Stimulated activated CD4-positive, alpha-beta T cell treated with anti-CD3 and anti-CD28 coated beads, Interleukin-12 subunit alpha, Interleukin-12 subunit beta, amount 100 ng/mL, for 4 hours (primary cell): ENCODE measurements at regions not wholly inside any gene's neighbourhood (a gene's known extent, or its start where the extent isn't known, plus 50 kb on each side); places are given as distances from the start of the nearest gene placed in this dataset.
"Not testable (repeated sequence)": the region's sequence is repeated elsewhere in the genome, so short reads cannot be mapped to it uniquely, and the experiment has no call there.

Experiments used
- DNase-seq: peaks from one replicate; pipeline ENCODE4 v3.0.0-alpha.2; 2020

DNA sequence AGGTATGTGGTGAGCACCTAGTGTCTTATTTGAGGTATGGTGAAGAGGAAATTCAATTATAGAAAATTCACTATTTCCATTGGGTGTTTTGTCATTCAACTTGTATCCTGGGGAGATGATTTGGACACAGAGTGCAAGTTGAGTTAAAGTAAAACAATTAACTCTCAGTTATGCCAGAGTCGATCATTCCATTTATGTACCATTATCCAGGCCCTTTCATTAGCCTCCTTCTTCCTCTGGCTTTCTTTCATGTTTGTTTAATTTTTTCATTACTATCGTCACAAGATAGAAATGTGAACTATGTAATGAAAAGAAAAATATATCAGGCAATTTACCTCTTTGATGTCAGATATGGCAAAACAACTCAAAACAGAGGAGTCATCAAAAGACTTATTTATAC, 1347.2 kb upstream of the NUDT12 start:
- DNase-seq: no peak

DNA sequence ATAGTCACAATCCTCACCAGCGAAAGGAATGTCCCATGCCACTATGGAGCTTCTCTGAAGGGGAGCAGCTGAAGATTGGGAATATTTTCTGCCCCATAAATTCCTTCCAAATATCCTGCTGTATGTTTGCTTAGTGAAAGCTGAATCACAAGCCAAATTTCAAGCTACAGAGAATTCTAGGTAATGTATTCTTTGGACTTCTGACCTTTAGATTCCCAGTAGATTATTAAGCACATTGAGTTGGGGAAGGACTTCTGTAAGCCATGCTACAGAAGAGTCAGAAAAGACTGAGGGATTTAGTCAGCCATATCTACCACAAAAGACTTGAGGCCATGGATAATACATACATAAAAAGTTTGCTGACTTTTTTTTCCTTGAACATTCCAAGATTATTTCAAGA, 1342.0 kb upstream of the NUDT12 start:
- DNase-seq: no peak

DNA sequence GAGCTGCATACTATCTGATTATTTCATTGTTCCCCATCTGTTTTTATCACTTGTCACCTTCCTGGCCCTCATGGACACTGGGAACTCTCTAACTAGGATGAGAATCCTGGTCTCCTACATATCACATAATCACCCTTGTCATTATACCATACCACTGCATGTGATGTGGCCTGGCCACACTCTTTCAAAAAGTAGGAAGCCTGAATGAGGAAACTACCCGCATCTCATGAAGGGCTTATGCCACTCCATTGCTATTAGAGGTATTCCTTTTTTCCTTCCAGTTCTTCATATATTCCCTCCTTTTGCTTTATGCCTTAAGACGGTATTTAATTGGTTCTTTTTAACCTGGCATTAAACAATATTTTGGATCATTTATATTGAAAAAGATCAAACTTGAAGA, 1341.4 kb upstream of the NUDT12 start:
- DNase-seq: no peak

DNA sequence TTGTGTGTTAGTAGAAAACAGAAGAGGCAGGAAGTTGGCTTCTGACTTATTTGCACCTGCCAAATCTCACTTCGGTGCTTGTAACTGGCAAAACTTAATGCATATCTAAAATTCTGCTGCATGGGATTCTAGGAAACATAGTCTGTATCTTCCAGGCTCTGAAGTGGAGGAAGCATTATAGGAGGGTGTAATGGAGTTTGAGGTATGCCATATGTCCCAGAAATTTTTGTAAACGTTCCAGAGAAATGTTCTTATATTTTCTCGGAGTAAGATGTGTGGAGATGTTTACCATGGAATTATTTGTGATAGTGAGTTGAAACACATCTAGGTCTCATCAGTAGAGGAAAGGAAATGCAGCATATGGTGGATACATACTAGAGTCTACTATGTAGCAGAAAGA, 1329.0 kb upstream of the NUDT12 start:
- no peak for DNase-seq

DNA sequence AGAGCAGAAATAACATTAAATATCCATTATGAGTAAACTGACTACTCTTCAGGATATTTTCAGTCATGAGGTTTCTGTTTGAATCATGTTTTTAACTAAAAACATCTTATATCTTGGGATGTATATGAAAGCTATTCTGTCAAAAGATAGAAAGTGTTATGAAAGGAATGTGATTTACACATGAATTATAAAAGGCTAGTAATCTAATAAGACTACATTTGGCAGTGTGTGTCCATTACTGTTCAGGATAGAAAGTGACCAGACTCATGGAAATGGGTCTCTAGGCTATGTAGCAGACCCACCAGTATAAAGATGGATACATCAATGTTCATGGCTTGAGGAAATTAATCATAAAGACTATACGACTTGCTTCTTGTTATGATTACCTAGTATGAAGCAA, 1328.2 kb upstream of the NUDT12 start:
- no peak for DNase-seq

DNA sequence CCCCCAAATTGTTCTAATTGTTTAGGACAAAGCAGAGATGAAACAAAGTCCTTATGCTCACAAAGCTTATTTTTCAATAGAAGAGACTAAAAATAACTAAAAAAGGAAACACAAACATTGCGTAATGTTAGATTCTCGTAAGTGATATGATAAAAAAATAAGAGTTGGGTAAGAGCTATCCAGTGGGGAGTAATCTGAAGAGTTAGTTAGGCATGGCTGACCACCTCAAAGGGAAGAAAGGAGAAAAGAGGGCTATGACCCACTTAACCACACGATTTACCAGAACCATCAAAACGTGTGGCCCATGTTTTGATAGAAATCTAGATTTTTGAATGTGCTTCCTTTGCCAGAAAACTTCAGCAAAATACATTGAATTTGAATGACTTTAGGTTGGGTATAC, 1296.8 kb upstream of the NUDT12 start:
- DNase-seq: no peak

DNA sequence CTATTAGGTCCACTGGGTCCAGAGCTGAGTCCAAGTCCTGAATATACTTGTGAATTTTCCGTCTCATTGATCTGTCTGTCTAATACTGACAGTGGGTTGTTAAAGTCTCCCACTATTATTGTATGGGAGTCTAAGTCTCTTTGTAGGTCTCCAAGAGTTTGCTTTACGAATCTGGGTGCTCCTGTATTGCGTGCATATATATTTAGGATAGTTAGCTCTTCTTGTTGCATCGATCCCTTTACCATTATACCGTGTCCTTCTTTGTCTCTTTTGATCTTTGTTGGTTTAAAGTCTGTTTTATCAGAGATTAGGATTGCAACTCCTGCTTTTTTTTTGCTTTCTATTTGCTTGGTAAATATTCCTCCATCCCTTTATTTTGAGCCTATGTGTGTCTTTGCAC, 1289.5 kb upstream of the NUDT12 start:
- DNase-seq: not testable (repeated sequence)

DNA sequence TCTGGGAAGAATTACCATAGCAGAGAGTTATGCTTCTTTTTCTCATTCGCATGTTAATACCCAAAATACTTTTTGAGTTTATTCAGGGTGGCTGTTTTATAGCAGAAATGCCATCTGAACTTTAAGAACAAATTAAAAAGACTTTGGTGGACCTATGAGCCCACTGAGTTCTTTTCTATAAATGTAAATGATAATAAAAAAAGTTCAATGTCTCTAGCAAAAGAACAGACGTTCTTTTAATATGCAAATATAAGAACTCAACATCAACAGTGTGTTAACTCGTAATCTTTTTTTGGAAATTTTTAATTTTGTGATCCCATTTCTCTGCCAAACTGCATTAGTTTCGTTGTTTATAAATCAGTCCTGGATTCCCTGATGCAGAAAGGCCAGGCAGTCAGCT, 1283.0 kb upstream of the NUDT12 start:
- DNase-seq: no peak

DNA sequence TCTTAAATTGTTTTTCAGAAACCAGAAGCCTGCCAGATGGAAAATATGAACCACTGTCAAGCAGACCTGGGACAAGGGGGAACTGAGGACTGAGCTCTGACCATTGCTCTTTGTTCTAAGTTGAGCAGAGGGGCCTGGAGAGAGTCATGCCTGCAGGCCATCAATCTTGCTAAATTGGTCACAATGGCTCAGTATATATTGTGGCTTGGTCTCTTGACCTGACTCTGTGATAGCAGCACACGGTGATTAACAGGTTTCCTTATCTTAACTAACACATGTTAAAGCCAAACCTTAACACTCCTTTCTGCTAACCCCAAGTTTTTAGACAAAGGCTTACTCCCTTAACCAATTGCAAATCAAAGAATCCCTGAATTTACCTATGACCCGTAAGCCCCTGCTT, 1281.2 kb upstream of the NUDT12 start:
- no peak for DNase-seq

DNA sequence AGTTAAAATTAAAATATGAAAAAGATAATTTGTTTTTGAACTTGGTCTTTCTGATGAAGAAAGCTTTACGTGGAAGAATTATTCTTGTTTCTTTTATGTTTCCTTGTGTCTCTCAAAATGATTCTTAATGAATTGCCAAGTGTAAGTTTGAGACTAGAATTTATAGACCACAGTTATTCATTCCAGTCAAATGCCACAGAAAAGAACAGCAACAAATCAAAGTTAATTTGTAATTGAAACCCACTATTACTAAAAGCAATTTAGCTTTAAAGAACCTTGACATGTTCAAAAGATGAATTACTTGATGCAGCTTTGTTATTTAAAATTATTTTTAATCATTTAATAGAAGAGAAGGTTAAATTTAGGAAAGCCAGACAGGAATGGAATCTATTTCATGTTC, 1277.7 kb upstream of the NUDT12 start:
- DNase-seq: no peak

DNA sequence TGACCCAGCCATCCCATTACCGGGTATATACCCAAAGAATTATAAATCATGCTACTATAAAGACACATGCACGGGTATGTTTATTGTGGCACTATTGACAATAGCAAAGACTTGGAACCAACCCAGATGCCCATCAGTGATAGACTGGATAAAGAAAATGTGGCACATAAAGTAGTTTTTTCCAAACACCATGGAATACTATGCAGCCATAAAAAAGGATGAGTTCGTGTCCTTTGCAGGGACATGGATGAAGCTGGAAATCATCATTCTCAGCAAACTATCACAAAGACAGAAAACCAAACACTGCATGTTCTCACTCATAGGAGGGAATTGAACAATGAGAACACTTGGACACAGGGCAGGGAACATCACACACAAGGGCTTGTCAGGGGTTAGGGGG, 1268.9 kb upstream of the NUDT12 start:
- not testable (repeated sequence) for DNase-seq

DNA sequence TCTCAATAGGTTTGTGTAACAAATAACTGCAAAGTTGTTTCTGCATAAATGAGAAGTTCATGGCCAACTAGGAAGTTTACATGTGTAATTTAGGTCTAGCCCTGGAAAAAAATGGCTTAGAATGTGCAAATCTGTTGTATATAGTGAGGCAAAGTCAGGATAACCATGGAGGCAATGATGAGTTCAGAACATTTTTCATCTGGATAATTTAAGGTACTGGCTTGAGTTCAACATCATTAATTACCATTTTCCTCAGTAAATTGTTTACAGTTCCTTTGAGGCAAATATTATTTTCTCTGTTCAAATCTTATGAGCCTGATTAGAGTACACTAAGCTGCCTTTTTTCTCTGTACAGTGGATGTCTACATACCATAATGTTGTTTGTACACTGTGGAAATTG, 1259.0 kb upstream of the NUDT12 start:
- DNase-seq: no peak

DNA sequence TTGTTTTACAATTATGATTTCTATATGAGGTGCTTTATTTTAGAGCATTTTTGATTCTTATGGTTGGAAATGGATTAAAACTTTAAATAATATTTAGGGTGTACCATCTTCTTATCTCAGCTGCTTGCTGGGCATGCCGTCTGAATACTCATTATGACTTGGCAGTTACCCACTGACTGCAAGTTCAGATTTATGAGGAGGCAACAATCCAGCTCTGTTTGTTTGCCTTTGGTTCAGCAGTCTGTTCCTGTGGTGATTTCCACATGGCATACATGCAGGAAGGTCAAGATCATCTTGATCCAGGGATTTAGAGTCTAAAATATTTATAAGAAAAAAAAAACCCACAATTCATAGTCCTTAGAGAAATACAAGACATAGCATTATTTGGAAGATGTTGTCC, 1254.5 kb upstream of the NUDT12 start:
- DNase-seq: no peak

DNA sequence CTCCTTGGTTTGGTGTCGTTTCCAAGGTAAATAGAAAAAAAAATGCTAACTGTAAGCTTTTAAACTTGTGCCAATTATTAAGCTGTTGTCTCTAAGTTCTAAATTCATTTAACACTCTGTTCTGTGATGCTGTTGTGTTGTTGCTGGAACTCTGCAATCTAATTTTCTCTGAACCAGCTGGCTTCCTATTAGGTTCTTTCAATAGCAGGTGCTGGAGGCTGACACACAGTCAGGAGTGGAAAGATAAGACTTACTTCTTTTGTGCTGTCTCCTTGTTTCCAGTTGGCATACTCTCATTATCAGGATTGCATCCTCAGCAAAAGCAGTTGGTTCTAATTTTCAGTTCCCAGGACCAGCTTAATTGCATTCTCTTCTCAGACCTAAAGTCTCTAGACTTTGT, 1252.6 kb upstream of the NUDT12 start:
- no peak for DNase-seq

DNA sequence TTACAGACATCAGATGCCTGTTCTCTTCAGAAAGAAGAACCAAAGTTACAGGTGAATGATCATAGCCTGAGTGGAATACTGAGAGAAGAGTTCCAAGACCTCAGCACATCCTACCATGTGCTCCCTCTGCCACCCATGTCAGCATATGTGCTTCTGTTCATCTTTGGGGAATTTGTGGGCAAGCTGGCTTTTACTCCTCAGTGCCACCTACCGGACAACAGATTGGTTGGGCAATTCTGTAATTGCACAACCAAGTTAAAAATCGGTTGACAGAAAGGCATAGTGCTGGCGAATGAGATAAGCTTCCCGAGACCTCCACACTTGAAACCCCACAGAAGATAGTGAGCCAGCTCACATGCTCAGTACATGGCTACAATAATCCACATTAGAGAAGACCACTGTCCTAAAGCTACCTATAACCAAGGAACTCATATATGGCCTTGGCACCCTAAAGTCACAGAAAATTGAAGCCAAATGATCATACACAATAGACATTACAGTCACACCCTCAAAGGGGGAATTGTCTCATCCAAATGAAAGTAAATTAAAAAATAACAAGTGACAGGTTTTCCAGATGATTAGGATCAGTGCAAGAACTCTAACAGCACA, 1238.0 kb upstream of the NUDT12 start:
- no peak for DNase-seq

DNA sequence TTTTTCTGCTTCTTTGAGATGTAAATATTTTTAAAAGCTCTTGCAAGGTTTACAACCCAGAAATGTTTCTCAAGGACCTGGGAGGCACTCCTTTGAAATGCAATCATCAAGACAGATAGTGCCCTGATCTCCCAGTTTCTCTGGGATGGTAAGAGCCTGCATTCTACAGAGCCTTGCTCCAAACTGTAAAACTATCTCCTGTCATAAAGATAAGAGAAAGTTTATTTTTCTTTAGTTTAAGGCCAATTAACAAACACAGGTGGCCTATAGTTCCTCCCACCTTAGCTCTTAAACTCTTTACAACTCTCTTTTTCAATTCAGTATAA, 1231.1 kb upstream of the NUDT12 start:
- DNase-seq: no peak

DNA sequence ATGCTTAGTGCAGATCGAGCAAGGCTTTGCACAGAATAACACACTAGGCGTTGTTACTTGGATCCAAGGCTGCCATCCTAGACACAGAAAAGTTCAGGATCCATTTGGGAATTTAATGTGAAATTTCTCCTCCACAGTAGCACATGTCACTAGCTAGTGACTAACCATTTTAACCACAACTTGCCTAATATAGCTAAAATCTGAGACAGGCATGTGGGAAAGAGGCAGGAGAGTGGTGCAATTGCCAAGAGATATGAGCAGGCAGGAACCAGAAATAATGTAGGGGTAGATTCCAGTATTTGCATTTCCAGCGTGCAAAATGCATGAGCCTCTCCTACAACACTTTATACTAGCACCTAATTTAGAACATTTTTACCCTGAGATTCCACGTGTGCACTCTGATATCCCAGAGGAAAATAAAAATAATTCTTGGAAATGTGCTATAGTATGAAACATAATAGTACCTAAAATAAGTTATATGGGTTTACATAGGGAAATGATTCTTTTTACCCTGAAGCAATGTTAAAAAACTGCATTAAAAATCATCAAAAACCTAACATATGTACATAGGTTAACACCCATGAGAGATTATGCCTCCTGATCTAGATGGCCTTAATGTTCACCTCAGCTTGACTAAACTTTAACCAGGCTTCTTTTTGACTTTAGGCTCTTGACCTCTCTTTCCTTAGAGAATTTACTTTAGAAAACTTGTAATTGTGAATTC, 1230.6 kb upstream of the NUDT12 start:
- no peak for DNase-seq

DNA sequence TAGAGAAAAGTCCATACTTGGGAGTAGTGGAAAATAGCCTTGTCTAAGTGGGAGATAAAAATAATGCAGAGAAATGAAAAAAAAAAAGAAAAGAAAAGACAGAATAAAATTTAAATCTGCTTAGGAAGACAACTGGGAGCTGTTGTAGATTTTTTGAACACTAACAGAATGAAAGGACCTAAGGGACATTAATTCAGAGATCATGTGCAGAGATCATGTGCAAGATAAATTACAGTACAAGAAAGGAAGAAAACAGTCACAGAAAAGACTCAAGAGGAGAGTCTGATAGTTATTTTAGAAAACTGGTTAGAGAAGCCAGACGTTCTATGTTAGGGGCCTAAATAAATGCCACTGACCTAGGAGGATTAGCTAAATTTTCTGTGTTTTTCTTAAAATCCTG, 1226.8 kb upstream of the NUDT12 start:
- DNase-seq: no peak

DNA sequence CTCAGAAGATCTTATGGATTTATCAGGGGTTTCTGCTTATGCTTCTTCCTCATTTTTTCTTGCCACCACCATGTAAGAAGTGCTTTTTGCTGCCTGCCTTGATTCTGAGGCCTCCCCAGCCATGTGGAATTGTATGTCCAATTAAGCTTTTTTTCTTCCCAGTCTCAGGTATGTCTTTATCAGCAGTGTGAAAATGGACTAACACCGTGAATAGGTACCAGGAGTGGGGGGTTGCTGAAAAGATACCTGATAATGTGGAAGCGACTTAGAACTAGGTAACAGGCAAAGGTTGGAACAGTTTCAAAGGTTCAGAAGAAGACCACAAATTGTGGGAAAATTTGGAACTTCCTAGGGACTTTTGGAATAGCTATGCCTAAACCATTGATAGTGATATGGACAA, 1222.5 kb upstream of the NUDT12 start:
- no peak for DNase-seq

DNA sequence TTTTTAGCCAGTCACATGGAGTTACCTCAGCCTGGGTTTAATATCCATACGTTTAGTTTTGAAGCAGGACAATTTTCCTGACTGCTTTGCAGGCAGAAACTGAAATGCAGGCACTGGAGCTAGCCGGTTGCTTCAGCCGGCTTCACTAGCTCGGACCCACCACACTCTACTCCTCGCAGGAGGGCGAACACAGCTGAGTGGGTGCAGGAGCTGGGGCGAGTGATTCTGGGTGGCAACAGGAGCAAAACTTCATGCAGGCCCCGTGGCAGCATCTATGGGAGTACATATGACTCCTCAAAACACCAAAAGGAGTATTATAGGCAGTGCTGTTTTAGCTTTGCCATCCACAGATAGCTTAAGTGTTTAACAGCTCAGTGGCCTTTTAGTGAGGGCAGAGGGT, 1211.8 kb upstream of the NUDT12 start:
- no peak for DNase-seq

DNA sequence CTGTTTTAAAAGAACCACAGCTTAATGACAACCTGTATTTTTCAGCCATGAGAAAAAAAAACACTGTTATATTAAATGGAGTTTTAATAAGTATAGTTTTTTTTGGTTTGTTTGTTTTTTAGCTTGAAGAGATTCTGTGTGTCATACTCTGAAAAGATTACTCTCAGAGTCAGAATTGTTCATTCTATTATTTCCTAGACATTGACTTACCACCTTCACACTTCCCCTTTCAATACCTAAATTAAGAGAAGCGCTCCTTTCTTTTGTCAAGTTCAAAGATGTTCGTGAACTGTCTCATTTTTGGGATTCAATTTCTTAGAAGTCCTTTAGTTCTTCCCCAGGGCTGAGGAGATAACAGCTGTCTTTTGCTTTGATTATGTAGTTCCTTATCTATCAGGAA, 1201.6 kb upstream of the NUDT12 start:
- no peak for DNase-seq

DNA sequence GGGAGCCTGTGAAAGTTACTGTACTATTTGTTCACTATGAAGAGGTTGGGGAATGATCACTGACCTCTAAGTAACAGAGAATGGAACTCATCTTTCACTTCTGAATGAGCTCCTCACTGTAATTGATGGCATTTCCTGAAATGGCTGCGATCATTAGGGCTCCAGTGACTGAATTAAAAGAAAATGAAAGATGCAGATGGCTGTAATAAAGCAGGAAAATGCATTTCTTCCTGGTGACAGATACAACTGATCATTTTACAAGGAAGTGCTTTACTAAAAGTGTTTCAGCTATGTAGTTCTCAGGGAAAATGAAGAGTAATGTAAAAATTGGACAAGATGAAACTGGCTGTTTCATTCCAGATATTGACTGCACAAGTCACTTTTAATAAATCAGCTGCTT, 1200.6 kb upstream of the NUDT12 start:
- no peak for DNase-seq

DNA sequence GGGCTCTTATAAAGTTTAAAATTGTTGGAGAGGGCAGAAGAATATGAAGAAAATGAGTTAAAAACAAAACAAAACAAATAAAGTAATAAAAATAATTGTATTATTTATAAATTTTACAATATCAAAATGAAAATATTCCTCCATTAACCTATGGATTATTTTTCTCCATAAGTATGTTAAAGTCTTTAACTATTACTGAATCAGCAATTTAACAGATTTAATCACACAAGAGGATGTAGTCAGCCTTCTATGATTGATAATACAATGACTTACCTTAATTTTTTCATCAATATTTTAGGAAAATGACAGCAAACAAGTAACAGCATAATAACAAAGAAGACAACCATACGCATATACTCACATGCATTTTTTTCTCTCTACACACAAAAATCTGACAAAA, 1195.3 kb upstream of the NUDT12 start:
- DNase-seq: no peak

DNA sequence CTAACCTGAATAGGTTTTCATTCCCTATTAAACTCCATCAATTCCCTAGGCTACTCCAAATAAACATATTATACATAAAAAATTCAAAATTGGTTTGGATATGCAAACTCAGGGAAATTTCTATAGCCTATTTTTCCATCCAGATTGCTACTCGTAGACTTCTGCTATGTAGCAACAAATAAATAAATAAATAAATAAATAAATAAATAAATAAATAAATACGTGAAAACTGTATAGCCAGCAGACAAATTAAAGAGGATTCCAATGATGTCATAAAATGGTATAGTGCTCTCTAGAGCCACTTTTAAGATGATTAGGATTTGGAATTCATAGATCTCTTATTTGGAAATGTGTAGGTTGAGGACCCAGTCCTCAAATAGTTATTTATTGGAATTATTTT, 1193.2 kb upstream of the NUDT12 start:
- DNase-seq: no peak

DNA sequence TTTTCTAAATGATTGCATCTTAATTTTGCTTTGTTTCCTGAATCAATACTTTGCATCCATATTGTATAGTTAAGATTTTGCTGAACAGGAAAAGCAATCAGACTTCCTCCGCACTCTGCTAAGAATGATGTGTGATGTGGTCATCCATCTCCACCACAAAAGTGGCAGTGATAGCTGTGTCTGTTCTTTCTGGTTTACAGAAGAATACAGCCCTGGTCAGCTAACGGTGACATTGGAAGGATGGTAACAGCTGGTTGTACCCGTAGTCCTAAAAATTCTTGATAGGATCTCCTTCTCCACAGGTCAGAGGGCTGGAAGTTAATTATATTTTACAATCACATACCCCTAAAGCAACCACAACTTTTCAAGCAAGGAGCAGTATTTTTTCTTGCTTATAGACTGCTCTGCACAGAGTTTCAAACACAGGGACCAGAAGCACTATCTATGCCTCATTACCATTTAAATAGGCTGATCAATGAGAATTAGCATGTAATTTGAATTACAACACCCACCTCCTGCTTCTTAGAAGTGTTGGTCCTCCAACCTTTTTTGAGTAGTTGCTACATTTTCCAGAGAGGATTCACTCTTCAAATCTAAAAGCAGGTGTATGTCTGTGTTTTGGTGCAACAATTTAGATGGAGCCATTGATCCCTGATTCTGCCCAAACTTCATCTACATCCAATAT, 1191.9 kb upstream of the NUDT12 start:
- DNase-seq: no peak
